ENCODE measurements at regions not wholly inside any gene's neighbourhood (a gene's known extent, or its start where the extent isn't known, plus 50 kb on each side); places are given as distances from the start of the nearest gene placed in this dataset.

DNA sequence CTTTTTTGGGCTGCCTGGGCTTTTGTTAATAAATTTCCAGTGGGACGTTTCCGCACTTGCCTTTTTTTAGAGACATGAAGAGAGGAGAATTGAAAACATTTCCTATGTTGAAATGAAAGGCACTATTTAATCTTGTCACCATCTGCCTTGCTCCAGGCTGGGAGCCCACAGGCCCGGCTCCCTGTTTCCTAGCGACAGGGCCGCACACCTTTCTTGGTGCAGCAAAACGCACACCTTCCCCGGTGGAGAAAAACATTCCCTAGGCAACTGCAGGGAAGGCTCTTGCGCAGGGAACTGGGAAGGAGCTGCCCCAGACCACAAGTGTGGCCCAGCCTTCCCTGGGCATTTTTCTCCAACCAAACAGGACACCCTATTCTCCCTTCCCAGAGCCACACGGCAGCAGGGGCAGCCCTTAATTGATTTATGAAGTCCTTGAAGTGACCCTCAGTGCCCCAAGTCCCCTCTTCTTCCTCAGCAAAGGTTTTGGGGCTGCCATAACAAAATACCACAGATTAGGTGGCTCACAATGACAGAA lies 79.3 kb upstream of the KCNK12 start:
- no peak for TF ChIP-seq GLIS3 (CRISPR knock-in tag; IDR thresholded peaks at IDR 0.05)
- no peak for TF ChIP-seq RARB (CRISPR knock-in tag; IDR thresholded peaks at IDR 0.05)
- TF ChIP-seq, protein P1, sequence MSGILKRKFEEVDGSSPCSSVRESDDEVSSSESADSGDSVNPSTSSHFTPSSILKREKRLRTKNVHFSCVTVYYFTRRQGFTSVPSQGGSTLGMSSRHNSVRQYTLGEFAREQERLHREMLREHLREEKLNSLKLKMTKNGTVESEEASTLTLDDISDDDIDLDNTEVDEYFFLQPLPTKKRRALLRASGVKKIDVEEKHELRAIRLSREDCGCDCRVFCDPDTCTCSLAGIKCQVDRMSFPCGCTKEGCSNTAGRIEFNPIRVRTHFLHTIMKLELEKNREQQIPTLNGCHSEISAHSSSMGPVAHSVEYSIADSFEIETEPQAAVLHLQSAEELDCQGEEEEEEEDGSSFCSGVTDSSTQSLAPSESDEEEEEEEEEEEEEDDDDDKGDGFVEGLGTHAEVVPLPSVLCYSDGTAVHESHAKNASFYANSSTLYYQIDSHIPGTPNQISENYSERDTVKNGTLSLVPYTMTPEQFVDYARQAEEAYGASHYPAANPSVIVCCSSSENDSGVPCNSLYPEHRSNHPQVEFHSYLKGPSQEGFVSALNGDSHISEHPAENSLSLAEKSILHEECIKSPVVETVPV (CRISPR knock-in tag; IDR thresholded peaks at IDR 0.05), result no peak
